Esophagus muscularis mucosa (tissue), 4 donors: ENCODE measurements at regions not wholly inside any gene's neighbourhood (a gene's known extent, or its start where the extent isn't known, plus 50 kb on each side); places are given as distances from the start of the nearest gene placed in this dataset.

Experiments
- EP300 ChIP-seq: sonication (generic); formaldehyde crosslinking; IDR thresholded peaks from one replicate; pipeline ENCODE4 v1.6.1; 2017; ENCODE audit warnings: antibody characterized with exemption
- POLR2A ChIP-seq: fragments of 450-650 bp; IDR thresholded peaks from one replicate; pipeline ENCODE4 v1.6.1; 2017; ENCODE audit warnings: antibody characterized with exemption, moderate library complexity, mild to moderate bottlenecking, low read depth
- POLR2AphosphoS5 ChIP-seq, 2 donors: sonication (generic); formaldehyde crosslinking; IDR thresholded peaks; one replicate each; pipeline ENCODE4 v1.6.1; 2017; ENCODE audit warnings: antibody characterized with exemption in 2 of 2
- TF ChIP-seq, protein P1 (sequence below), 3 experiments: fragments of 200-600 bp in 2 of 3; fragments of 450-650 bp in 1 of 3; sonication (generic) in 2 of 3; IDR thresholded peaks; one replicate each; pipeline ENCODE4 v1.5.1; 2017 to 2019; ENCODE audit warnings: antibody characterized with exemption in 3 of 3, mild to moderate bottlenecking in 2 of 3, moderate library complexity in 1 of 3

DNA sequence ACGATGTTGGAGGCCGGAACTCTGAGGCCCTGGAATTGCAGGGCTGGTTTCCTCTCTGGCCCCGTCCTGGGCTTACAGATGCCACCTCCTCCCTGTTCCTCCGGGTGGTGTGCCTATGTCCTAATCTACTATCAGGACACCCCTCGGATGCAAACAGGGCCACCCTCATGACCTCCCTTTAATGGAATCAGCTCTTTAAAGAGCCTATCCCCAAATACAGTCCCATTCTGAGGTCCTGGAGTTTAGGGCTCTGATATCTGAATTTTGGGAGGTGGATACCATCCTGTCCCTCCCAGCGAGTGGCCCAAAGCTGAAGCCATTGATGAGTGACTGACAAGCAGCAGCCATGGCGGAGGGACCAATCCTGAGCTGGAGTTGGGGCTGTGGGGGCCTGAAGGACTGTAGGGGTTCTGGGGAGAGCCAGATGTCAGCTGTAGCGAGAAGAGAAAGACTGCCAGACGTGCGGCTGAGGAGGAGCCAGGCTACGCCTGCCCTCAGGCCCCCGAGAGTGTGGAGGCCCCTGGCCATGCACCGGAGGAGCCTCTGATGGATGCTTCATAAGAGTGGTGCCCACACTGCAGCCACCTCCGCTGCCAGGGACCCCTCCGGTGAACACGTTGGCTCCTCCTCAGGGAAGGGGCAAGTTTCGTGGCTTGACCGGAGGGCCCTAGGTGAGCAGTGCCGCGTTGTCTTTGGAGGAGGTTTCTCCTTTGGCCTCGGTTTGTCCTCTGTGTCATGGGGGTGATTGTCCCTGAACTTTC lies 100.2 kb downstream of the KIF26A start:
- TF ChIP-seq, protein P1, sequence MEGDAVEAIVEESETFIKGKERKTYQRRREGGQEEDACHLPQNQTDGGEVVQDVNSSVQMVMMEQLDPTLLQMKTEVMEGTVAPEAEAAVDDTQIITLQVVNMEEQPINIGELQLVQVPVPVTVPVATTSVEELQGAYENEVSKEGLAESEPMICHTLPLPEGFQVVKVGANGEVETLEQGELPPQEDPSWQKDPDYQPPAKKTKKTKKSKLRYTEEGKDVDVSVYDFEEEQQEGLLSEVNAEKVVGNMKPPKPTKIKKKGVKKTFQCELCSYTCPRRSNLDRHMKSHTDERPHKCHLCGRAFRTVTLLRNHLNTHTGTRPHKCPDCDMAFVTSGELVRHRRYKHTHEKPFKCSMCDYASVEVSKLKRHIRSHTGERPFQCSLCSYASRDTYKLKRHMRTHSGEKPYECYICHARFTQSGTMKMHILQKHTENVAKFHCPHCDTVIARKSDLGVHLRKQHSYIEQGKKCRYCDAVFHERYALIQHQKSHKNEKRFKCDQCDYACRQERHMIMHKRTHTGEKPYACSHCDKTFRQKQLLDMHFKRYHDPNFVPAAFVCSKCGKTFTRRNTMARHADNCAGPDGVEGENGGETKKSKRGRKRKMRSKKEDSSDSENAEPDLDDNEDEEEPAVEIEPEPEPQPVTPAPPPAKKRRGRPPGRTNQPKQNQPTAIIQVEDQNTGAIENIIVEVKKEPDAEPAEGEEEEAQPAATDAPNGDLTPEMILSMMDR (IDR thresholded peaks at IDR 0.05), result no peak
- TF ChIP-seq POLR2A (no peak), EP300 (no peak), POLR2AphosphoS5 (IDR thresholded peaks at IDR 0.05) (no peak)
